Transverse colon (tissue), 3 donors: ENCODE measurements at regions not wholly inside any gene's neighbourhood (a gene's known extent, or its start where the extent isn't known, plus 50 kb on each side); places are given as distances from the start of the nearest gene placed in this dataset.

Source experiments
- EP300 ChIP-seq: sonication (generic); formaldehyde crosslinking; IDR thresholded peaks from one replicate; pipeline ENCODE4 v1.6.1; 2017; ENCODE audit warnings: antibody characterized with exemption, low read depth
- POLR2A ChIP-seq: fragments of 450-650 bp; IDR thresholded peaks from one replicate; pipeline ENCODE4 v1.6.1; 2016; ENCODE audit warnings: antibody characterized with exemption, mild to moderate bottlenecking, moderate library complexity
- TF ChIP-seq, protein P1 (sequence below), 5 experiments: fragments of 200-600 bp in 3 of 5; fragments of 450-650 bp in 2 of 5; sonication (generic) in 3 of 5; IDR thresholded peaks; 1 replicate in 2 of 5; 2 replicates in 3 of 5; pipeline ENCODE4 v1.5.1; 2016 to 2017; ENCODE audit warnings: antibody characterized with exemption in 5 of 5, inconsistent platforms in 3 of 5, mild to moderate bottlenecking in 2 of 5, moderate library complexity in 1 of 5

DNA sequence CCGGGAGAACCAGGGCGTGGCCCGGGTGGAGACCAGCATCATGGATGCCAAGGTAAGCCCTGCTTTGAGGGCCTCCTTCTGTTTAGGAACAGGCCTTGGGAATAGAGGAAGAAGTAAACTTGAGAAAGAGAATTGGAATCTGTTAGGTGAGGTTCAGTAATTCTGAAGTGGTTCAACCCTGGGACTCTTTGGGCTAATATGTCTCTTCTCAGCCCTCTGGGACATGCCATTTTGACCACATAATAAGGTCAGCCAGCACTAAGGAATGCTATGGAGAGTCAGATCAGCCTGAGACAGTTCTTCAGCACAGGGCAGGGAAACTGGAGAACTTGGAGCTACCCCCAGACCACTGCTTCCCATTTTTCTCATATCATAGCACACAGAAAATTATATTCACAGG is 63.3 kb upstream of the PRPS1 start:
- TF ChIP-seq, protein P1, sequence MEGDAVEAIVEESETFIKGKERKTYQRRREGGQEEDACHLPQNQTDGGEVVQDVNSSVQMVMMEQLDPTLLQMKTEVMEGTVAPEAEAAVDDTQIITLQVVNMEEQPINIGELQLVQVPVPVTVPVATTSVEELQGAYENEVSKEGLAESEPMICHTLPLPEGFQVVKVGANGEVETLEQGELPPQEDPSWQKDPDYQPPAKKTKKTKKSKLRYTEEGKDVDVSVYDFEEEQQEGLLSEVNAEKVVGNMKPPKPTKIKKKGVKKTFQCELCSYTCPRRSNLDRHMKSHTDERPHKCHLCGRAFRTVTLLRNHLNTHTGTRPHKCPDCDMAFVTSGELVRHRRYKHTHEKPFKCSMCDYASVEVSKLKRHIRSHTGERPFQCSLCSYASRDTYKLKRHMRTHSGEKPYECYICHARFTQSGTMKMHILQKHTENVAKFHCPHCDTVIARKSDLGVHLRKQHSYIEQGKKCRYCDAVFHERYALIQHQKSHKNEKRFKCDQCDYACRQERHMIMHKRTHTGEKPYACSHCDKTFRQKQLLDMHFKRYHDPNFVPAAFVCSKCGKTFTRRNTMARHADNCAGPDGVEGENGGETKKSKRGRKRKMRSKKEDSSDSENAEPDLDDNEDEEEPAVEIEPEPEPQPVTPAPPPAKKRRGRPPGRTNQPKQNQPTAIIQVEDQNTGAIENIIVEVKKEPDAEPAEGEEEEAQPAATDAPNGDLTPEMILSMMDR (IDR thresholded peaks at IDR 0.05), result no peak
- TF ChIP-seq POLR2A (no peak), EP300 (no peak)
